ENCODE measurements at regions not wholly inside any gene's neighbourhood (a gene's known extent, or its start where the extent isn't known, plus 50 kb on each side); places are given as distances from the start of the nearest gene placed in this dataset.
A peak's percentile ranks its signal among the peaks of the same experiment; 100 is the strongest.

DNA sequence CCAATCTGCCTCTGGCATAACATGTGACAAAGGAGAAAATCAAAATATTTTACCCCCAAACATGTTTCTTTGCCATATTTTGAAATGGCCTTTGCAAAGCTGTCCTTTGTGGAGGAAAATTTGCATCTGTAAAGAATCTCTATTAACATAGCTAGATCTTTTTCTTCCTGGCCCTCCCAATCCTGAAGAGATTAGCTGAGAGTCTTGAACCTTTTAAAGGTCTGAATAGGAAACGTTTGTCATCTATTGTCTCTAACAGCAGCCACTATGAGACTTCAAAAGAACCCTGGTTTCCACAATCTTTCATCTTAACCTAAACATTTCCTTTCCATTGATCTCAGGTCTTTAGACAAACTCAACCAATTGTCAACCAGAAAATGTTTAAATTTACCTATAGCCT lies 520.9 kb upstream of the TGFBR2 start:
- H3K9me3 ChIP-seq (ENCODE audit: low read depth), result no peaks in the 10 kb centered on the region
- H3K9me2 ChIP-seq (replicated peaks; ENCODE audit: insufficient read depth), result no peaks in the 10 kb centered on the region
- WGBS (ENCODE audit: low lambda C conversion rate, missing lambda C conversion rate), result 5% methylated on average over 1 of the region's 1 CpG
- H3K4me2 ChIP-seq, result no peak overlapping the region
- no peaks in the 10 kb centered on the region for H3K27me3 ChIP-seq
- H3K4me1 ChIP-seq (ENCODE audit: insufficient read depth), result peaks cover 14% of the 10 kb centered on the region
- no peaks in the 10 kb centered on the region for H4K20me1 ChIP-seq (ENCODE audit: insufficient read depth, poor library complexity, severe bottlenecking)
- TF ChIP-seq EZH2phosphoT487 (IDR thresholded peaks at IDR 0.05; ENCODE audit: low read depth, severe bottlenecking, unreplicated experiment) (no peak), EZH2 (IDR thresholded peaks at IDR 0.05; ENCODE audit: borderline replicate concordance) (no peak)
- TF ChIP-seq, protein P1, sequence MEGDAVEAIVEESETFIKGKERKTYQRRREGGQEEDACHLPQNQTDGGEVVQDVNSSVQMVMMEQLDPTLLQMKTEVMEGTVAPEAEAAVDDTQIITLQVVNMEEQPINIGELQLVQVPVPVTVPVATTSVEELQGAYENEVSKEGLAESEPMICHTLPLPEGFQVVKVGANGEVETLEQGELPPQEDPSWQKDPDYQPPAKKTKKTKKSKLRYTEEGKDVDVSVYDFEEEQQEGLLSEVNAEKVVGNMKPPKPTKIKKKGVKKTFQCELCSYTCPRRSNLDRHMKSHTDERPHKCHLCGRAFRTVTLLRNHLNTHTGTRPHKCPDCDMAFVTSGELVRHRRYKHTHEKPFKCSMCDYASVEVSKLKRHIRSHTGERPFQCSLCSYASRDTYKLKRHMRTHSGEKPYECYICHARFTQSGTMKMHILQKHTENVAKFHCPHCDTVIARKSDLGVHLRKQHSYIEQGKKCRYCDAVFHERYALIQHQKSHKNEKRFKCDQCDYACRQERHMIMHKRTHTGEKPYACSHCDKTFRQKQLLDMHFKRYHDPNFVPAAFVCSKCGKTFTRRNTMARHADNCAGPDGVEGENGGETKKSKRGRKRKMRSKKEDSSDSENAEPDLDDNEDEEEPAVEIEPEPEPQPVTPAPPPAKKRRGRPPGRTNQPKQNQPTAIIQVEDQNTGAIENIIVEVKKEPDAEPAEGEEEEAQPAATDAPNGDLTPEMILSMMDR (IDR thresholded peaks at IDR 0.05; ENCODE audit: poor library complexity), result no peak
- no peaks in the 10 kb centered on the region for H3K79me2 ChIP-seq
- H3K27ac ChIP-seq, result peak overlapping the region; percentile 19
- H2AFZ ChIP-seq, result no peak overlapping the region
- no peaks in the 10 kb centered on the region for H3K36me3 ChIP-seq (replicated peaks; ENCODE audit: insufficient read depth, low read depth)
- no peak overlapping the region for H3K4me3 ChIP-seq
- DNase-seq (ENCODE audit: low spot score), result no peak

DNA sequence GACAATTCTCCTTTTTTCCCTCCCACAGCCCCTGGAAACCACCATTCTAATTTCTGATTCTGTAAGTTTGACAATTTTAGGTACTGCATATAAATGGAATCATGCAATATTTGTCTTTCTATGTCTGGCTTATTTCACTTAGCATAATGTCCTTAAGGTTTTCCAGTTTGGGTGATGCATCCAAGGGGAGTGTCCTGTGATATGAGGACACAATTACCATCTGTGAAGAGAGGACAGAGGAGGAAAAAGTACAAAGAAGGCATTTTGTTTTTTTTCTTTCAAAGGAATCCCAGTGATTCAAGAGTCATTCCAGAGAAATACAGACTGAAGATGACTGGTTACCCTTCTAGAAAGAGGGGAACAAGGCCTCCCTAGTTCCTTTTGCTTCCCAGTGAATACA lies 514.7 kb upstream of the TGFBR2 start:
- H3K79me2 ChIP-seq, result no peaks in the 10 kb centered on the region
- H3K4me1 ChIP-seq (ENCODE audit: insufficient read depth), result no peaks in the 10 kb centered on the region
- H2AFZ ChIP-seq, result no peak overlapping the region
- no peaks in the 10 kb centered on the region for H3K9me2 ChIP-seq (replicated peaks; ENCODE audit: insufficient read depth)
- no peaks in the 10 kb centered on the region for H3K36me3 ChIP-seq (replicated peaks; ENCODE audit: insufficient read depth, low read depth)
- no peak overlapping the region for H3K4me3 ChIP-seq
- H3K27me3 ChIP-seq, result no peaks in the 10 kb centered on the region
- H3K27ac ChIP-seq, result no peak overlapping the region
- H3K9me3 ChIP-seq (ENCODE audit: low read depth), result peaks cover 3% of the 10 kb centered on the region
- no peak for DNase-seq (ENCODE audit: low spot score)
- H3K4me2 ChIP-seq, result no peak overlapping the region
- TF ChIP-seq EZH2 (IDR thresholded peaks at IDR 0.05; ENCODE audit: borderline replicate concordance), result no peak
- TF ChIP-seq EZH2phosphoT487 (IDR thresholded peaks at IDR 0.05; ENCODE audit: low read depth, severe bottlenecking, unreplicated experiment), result no peak
- TF ChIP-seq, protein P1 (IDR thresholded peaks at IDR 0.05; ENCODE audit: poor library complexity), result no peak
- no peaks in the 10 kb centered on the region for H4K20me1 ChIP-seq (ENCODE audit: insufficient read depth, poor library complexity, severe bottlenecking)

DNA sequence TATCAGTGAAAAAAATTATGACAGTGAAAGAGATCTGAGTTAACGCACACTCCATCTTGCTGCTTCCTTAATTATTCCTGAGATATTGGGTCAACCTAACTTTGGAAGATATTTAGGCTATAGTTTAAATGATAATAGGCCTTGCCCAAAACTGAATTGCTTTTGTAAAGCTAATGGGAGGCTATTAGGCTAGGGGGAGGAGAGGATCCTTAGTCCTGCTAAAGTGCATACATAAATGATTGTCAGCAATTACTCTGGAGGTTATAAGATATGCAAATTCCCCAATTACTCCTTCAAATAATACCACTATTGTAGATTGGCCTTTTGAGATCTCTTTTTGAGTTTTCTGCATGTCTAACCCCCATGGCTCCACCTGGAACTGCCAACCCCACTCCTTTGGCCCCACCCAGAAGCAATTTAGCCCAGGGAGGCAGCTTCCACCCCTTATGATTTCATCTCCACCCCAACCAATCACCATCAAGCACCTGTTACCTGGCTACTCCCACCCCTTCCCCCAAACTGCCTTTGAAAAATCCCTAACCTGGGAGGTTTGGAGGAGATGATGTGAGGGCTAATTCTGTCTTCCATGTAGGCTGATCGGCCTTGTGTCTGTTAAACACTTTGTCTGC lies 509.3 kb upstream of the TGFBR2 start:
- no peaks in the 10 kb centered on the region for H3K27me3 ChIP-seq
- H3K9me2 ChIP-seq (replicated peaks; ENCODE audit: insufficient read depth), result no peaks in the 10 kb centered on the region
- DNase-seq (ENCODE audit: low spot score), result no peak
- no peak overlapping the region for H3K4me2 ChIP-seq
- no peaks in the 10 kb centered on the region for H4K20me1 ChIP-seq (ENCODE audit: insufficient read depth, poor library complexity, severe bottlenecking)
- no peaks in the 10 kb centered on the region for H3K79me2 ChIP-seq
- peaks cover 3% of the 10 kb centered on the region for H3K9me3 ChIP-seq (ENCODE audit: low read depth)
- H3K36me3 ChIP-seq (replicated peaks; ENCODE audit: insufficient read depth, low read depth), result no peaks in the 10 kb centered on the region
- 98% methylated on average over 2 of the region's 2 CpGs for WGBS (ENCODE audit: low lambda C conversion rate, missing lambda C conversion rate)
- TF ChIP-seq EZH2phosphoT487 (IDR thresholded peaks at IDR 0.05; ENCODE audit: low read depth, severe bottlenecking, unreplicated experiment) (no peak), EZH2 (IDR thresholded peaks at IDR 0.05; ENCODE audit: borderline replicate concordance) (no peak)
- TF ChIP-seq, protein P1 (IDR thresholded peaks at IDR 0.05; ENCODE audit: poor library complexity), result no peak
- peaks cover 3% of the 10 kb centered on the region for H3K4me1 ChIP-seq (ENCODE audit: insufficient read depth)
- H3K4me3 ChIP-seq, result no peak overlapping the region
- H3K27ac ChIP-seq, result no peak overlapping the region
- H2AFZ ChIP-seq, result no peak overlapping the region

DNA sequence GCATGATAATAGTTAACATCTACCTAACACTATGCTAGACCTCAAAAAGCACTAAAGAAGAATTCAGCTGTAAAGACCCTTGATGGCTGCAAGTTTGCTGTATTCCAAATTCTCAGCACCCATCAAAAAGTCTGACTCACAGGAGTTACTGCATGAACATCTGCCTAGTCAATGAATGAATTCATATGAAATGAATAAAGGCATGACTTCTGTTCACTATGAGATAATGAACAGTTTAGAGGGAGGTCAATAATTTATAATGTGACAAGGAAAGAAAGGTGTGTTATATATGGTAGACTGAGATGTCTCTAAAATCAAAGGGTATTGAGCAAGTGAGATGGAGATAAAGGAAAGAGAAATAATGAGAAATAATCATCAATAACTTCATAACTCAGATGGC lies 508.2 kb upstream of the TGFBR2 start:
- Histone ChIP-seq H3K4me3 (no peak overlapping the region), H3K36me3 (replicated peaks; ENCODE audit: insufficient read depth, low read depth) (no peaks in the 10 kb centered on the region), H3K27ac (peak overlapping the region; percentile 62), H3K27me3 (no peaks in the 10 kb centered on the region), H4K20me1 (ENCODE audit: insufficient read depth, poor library complexity, severe bottlenecking) (no peaks in the 10 kb centered on the region), H3K9me3 (ENCODE audit: low read depth) (peaks cover 3% of the 10 kb centered on the region), H3K79me2 (no peaks in the 10 kb centered on the region), H3K4me2 (no peak overlapping the region), H2AFZ (no peak overlapping the region), H3K4me1 (ENCODE audit: insufficient read depth) (peaks cover 3% of the 10 kb centered on the region), H3K9me2 (replicated peaks; ENCODE audit: insufficient read depth) (no peaks in the 10 kb centered on the region)
- no peak for DNase-seq (ENCODE audit: low spot score)
- TF ChIP-seq EZH2phosphoT487 (IDR thresholded peaks at IDR 0.05; ENCODE audit: low read depth, severe bottlenecking, unreplicated experiment) (no peak), EZH2 (IDR thresholded peaks at IDR 0.05; ENCODE audit: borderline replicate concordance) (no peak)
- TF ChIP-seq, protein P1 (IDR thresholded peaks at IDR 0.05; ENCODE audit: poor library complexity), result no peak

Measured in hepatocyte (in vitro differentiated cells).